ENCODE measurements at regions not wholly inside any gene's neighbourhood (a gene's known extent, or its start where the extent isn't known, plus 50 kb on each side); places are given as distances from the start of the nearest gene placed in this dataset.

- Histone ChIP-seq H3K27me3 (peaks cover 0 to 65% (median 8%) of the 10 kb centered on the region in 4 donors), H3K4me1 (no peaks in the 10 kb centered on the region), H3K36me3 (no peaks in the 10 kb centered on the region), H3K9me3 (peaks cover 0 to 12% (median 2%) of the 10 kb centered on the region in 4 donors), H3K4me3 (no peak overlapping the region), H3K27ac (replicated peaks in 1 of 4) (no peak overlapping the region)
- intact Hi-C loops (cut with DNase I): no loop called here
- 39% methylated on average over 8 of the region's 8 CpGs for WGBS
- DNase-seq (ENCODE audit: extremely low spot score): no peak
- TF ChIP-seq CTCF (IDR thresholded peaks at IDR 0.05) (no peak), EP300 (IDR thresholded peaks at IDR 0.05) (no peak), POLR2A (IDR thresholded peaks at IDR 0.05; ENCODE audit: low read depth) (no peak), POLR2AphosphoS5 (IDR thresholded peaks at IDR 0.05) (no peak)
Measured at GRCh38 chr10:131560166-131560565, 248.6 kb upstream of the TCERG1L start.

GRCh38 chr10:131560706-131561355 is 249.3 kb upstream of the TCERG1L start:
- intact Hi-C loops (cut with DNase I): no loop called here
- DNase-seq (ENCODE audit: extremely low spot score): no peak
- TF ChIP-seq POLR2A (IDR thresholded peaks at IDR 0.05; ENCODE audit: low read depth) (no peak), POLR2AphosphoS5 (IDR thresholded peaks at IDR 0.05) (no peak), CTCF (IDR thresholded peaks at IDR 0.05) (no peak), EP300 (IDR thresholded peaks at IDR 0.05) (no peak)
- H3K4me1 ChIP-seq: no peaks in the 10 kb centered on the region
- H3K9me3 ChIP-seq: peaks cover 0 to 17% (median 2%) of the 10 kb centered on the region in 4 donors
- no peaks in the 10 kb centered on the region for H3K36me3 ChIP-seq
- peaks cover 0 to 59% (median 8%) of the 10 kb centered on the region in 4 donors for H3K27me3 ChIP-seq
- no peak overlapping the region for H3K27ac ChIP-seq (replicated peaks in 1 of 4)
- 78% methylated on average over 14 of the region's 15 CpGs for WGBS
- no peak overlapping the region for H3K4me3 ChIP-seq

GRCh38 chr10:131561897-131562296 is 250.4 kb upstream of the TCERG1L start:
- 91% methylated on average over 5 of the region's 5 CpGs for WGBS

GRCh38 chr10:131563411-131563810 is 251.9 kb upstream of the TCERG1L start:
- H3K27ac ChIP-seq (replicated peaks in 1 of 4): no peak overlapping the region
- H3K4me3 ChIP-seq: no peak overlapping the region
- H3K27me3 ChIP-seq: peaks cover 0 to 59% (median 8%) of the 10 kb centered on the region in 4 donors
- no peak for DNase-seq (ENCODE audit: extremely low spot score)
- H3K9me3 ChIP-seq: peaks cover 0 to 23% (median 5%) of the 10 kb centered on the region in 4 donors
- TF ChIP-seq POLR2AphosphoS5 (IDR thresholded peaks at IDR 0.05): no peak
- no peak for TF ChIP-seq POLR2A (IDR thresholded peaks at IDR 0.05; ENCODE audit: low read depth)
- no peak for TF ChIP-seq CTCF (IDR thresholded peaks at IDR 0.05)
- no peak for TF ChIP-seq EP300 (IDR thresholded peaks at IDR 0.05)
- intact Hi-C loops (cut with DNase I): no loop called here
- H3K4me1 ChIP-seq: no peaks in the 10 kb centered on the region
- no peaks in the 10 kb centered on the region for H3K36me3 ChIP-seq
- WGBS: 83% methylated on average over 2 of the region's 2 CpGs

More at GRCh38 chr10:131561897-131562296, 250.4 kb upstream of the TCERG1L start:
- Histone ChIP-seq H3K27ac (replicated peaks in 1 of 4) (no peak overlapping the region), H3K36me3 (no peaks in the 10 kb centered on the region), H3K4me1 (no peaks in the 10 kb centered on the region), H3K27me3 (peaks cover 0 to 54% (median 8%) of the 10 kb centered on the region in 4 donors), H3K4me3 (no peak overlapping the region), H3K9me3 (peaks cover 0 to 23% (median 5%) of the 10 kb centered on the region in 4 donors)
- intact Hi-C loops (cut with DNase I): no loop called here
- no peak for TF ChIP-seq CTCF (IDR thresholded peaks at IDR 0.05)
- TF ChIP-seq EP300 (IDR thresholded peaks at IDR 0.05): no peak
- TF ChIP-seq POLR2AphosphoS5 (IDR thresholded peaks at IDR 0.05): no peak
- no peak for TF ChIP-seq POLR2A (IDR thresholded peaks at IDR 0.05; ENCODE audit: low read depth)
- no peak for DNase-seq (ENCODE audit: extremely low spot score)
